ENCODE measurements at regions not wholly inside any gene's neighbourhood (a gene's known extent, or its start where the extent isn't known, plus 50 kb on each side); places are given as distances from the start of the nearest gene placed in this dataset.

DNA sequence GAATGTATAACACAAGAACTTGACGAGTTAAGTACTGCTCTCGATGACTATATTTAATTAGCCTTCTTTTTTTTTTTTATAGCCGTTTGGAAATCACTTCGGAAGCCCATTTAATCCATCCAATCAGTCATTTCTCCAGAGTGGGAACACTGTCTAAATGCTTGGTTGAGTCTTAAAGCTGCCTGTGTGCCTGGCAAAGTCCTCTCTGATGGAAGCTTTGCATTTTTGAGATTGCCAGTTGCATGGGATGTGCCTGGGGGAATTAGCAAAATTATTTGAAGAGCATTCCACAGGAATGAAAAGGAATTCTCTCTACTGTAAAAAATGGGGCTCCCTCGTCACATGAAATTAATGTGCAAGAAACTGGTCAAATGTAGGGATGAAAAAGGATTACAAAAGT, 398.8 kb upstream of the RPS6KA3 start:
- TF ChIP-seq, protein P1, sequence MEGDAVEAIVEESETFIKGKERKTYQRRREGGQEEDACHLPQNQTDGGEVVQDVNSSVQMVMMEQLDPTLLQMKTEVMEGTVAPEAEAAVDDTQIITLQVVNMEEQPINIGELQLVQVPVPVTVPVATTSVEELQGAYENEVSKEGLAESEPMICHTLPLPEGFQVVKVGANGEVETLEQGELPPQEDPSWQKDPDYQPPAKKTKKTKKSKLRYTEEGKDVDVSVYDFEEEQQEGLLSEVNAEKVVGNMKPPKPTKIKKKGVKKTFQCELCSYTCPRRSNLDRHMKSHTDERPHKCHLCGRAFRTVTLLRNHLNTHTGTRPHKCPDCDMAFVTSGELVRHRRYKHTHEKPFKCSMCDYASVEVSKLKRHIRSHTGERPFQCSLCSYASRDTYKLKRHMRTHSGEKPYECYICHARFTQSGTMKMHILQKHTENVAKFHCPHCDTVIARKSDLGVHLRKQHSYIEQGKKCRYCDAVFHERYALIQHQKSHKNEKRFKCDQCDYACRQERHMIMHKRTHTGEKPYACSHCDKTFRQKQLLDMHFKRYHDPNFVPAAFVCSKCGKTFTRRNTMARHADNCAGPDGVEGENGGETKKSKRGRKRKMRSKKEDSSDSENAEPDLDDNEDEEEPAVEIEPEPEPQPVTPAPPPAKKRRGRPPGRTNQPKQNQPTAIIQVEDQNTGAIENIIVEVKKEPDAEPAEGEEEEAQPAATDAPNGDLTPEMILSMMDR (conservative IDR thresholded peaks at IDR 0.05; ENCODE audit: low read length) = no peak
- no peak for TF ChIP-seq EZH2phosphoT487 (IDR thresholded peaks at IDR 0.05; ENCODE audit: borderline replicate concordance)
